ENCODE measurements at regions not wholly inside any gene's neighbourhood (a gene's known extent, or its start where the extent isn't known, plus 50 kb on each side); places are given as distances from the start of the nearest gene placed in this dataset.
A peak's percentile ranks its signal among the peaks of the same experiment; 100 is the strongest.

DNA sequence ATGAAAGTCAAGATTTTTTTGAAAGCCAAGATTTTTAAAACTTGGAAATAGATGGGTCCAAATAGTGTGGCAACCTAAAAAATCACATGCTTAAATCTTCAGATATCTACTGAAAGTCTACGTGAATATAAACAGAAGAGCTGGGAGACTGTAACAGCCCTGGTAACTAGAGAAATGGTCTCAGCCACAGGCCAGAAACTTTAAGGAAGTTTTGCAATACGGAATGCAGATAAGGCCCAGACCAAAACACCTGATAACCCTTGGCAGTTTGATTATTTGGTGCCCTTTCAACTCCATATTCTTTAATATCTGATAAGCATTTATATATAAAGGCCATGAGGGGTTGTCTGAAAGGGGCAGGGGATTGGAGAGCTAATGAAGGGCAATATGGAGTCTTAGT, 537.3 kb upstream of the TGFBR2 start:
- DNase-seq (ENCODE audit: low read depth), result no peak

DNA sequence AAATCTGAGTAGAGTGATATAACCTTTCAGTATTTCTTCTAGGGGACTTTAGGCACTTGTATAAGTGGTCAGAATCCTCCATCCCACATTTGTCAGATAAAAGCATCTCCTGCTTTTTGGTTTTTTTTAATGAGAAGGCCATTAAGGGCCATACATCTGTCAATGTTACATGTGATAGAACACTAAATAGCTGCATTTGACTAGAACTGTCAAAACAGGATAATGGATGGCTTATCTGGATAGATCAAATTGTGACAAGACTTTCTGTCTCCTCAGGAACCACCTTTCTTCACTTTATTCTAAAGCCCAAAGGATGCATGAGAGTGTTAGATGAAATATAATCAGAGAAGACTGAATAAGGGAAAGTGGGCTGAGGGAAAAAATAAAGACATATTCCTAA, 533.4 kb upstream of the TGFBR2 start:
- no peak for DNase-seq (ENCODE audit: low read depth)

DNA sequence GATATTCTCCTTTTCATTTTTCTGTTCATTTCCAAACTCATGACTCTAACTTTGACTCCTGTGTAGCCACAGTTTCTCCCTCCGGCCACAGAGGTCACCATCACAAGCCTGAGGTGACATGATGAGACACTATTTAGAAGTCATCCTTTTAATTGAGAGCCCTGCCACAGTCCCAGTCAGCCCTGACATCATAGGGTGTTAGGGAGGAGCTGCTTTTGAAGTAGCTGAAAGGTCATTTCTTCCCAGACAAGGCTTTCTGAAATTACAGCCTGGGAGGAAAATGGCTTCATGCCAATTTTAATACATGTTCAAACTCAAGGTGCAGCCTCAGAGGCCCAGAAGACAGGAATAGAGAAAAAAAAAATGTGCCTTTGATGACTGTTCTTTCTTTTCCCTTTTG, 532.8 kb upstream of the TGFBR2 start:
- DNase-seq (ENCODE audit: low read depth), result no peak

DNA sequence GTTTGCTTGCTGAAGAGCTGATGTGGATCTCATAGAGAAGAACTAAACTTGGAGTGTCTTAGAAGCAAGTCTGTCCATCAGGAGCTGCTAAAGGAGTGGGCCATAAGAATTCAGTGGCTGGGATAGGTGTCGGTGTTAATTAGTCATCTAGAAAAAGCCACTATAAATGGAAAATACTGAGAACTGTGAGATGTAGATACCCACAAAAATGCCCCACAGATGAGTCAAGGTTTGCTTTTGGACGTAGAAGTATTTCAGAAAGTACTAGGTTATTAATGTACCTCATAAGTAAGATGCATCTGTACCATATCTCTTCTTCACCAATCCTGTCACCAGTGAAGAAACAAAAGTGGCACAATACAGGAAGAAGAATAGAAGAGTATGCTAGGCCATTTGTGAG, 530.9 kb upstream of the TGFBR2 start:
- no peak for DNase-seq (ENCODE audit: low read depth)

DNA sequence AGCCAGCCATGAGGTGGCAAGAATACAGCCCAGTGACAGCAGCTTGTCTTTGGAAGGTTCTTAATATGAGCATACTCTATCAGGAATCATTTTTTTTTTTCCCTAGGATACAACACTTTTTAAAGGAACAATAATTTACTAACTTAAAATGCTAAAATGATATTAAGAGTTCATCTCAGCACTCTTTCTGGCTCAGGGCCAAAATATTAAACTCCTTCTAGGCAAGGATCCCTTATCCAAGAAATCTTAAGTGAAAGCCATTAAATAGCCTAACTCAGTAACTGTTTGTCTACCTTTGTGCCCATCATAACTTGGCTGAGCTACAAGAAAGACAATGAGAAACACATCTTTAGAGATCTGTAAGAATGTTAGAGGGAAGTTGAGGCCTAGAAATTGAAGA, 529.5 kb upstream of the TGFBR2 start:
- no peak for DNase-seq (ENCODE audit: low read depth)

DNA sequence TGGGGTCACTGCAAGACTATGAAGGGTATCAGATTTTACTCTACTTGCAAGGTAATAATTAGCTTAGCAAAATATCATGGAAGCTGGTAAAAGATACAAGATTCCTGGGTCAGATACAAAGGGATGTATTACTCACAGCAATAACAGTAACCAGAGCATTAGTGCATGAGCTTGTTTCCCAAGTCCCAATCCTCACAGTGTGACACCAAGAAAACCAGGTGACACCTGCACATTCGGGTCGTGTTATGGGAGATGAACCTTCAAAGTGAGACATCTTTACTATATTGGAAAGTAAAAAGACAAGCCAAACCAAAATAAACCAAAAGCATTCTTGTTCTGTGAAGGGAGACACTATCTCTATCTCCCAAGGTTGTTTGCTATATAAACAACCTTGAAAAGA, 528.7 kb upstream of the TGFBR2 start:
- DNase-seq (ENCODE audit: low read depth), result no peak

DNA sequence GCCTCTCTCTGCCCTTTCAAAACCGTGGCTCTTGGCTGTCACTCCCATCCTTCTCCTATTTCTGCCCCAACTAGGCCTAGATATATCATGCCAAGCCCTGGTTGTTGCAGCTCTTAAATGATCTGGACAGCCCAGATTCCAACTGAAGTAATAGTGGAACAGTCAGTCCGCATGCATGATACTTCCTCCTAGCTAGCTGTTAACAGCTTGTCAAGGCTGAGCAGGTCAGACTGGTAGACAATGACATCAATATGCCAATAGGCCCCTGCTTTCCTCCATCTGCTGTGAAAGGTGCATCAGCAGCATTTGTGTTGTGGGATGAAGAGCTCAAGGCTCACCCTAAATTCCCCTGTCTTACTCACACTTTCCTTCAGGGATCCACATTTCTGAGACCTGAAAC, 527.7 kb upstream of the TGFBR2 start:
- DNase-seq (ENCODE audit: low read depth), result no peak

DNA sequence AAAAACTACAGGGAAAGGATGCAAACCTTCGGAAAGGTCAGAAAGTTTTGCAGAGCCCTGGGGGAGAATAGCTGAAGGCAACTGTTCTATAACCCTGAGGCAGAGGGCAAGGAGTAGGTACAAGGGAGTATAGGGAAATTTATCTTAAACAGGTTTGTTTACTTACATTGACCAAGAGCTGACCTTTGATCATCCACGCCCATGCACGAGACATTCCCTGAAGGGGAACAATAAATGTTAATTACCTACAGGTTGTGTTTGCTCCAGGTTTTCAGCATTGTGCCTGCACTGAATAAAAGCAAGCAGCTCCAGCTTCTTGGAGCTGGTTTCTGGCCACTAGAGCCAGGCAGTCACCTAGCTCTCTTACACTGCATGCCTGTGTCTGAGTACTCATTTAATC, 524.5 kb upstream of the TGFBR2 start:
- DNase-seq (ENCODE audit: low read depth), result no peak

DNA sequence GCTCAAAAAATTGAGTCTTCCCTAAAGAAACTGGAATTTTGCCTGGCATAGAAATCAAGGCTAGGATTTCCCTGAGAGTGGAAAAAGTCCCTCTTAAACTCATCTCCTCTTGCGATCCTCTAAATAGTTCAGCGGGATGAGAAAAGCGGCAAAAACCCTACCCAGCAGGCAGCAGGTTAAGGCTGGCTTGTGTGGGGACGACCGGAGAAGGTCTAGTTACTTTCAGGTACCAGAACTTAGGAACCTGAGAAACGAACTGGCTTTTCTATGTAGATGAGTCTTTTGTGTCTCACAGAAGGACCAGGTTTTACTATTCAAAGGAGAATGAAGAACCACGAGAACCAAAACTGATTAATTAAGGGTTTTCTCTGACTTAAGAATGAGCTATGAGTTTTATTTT, 523.7 kb upstream of the TGFBR2 start:
- DNase-seq (ENCODE audit: low read depth), result no peak

DNA sequence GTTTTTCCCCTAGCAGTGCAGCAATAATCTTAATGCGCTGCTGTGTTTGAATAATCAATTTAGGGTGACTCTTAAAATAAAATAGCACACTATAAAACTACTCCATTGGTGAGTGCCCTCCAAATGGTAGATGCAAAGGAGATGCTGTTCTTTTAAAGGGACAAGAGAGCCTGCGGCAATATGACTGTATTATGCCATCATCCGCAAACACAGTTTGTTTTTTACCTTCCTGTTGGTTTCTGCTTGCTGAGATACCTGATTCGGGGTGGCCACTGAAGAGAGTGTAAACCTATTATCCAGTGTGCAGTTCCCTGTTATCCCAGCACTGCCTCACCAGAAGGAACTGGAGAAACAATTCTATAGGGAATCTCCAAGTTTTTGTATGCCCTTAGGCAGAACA, 523.1 kb upstream of the TGFBR2 start:
- no peak for DNase-seq (ENCODE audit: low read depth)

DNA sequence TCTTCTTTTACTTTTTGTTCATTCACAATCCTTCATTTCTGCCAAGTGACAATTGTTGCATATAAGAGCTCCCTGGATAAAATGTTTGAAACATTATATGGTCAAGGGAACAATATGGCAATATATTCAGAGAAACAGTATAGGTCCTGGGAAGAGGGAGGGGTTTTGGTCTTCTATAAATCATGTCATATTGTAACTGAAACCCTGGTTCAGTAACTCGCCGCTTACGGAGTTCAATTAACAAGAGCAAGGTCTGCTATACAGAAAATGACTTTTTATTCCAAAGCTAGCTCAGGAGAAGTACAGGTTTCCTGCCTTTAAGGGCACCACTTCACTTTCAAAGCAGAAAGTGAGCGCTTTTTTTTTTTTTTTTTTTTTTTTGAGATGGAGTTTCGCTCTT, 522.1 kb upstream of the TGFBR2 start:
- DNase-seq (ENCODE audit: low read depth), result no peak

DNA sequence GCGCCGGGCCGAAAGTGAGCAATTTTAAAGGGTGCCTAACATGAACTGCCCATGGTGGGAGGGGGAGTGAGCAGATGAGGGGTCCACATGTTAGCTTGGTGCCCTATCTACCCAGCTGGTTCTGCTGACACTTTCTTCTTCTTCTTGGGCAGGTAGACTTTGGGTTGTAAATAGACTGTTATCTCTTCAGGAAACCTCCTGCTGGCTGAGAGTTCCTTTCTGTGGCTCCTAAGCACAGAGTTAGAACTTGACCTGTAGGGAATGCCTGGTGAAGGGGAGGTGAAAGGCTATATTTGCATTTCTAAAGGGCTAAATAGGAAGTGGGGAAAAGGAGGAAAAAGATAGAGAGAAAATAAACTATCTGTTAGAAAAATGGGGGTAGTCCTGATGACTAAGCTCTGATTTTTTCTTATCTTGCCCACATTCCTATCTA, 521.4 kb upstream of the TGFBR2 start:
- no peak for DNase-seq (ENCODE audit: low read depth)

DNA sequence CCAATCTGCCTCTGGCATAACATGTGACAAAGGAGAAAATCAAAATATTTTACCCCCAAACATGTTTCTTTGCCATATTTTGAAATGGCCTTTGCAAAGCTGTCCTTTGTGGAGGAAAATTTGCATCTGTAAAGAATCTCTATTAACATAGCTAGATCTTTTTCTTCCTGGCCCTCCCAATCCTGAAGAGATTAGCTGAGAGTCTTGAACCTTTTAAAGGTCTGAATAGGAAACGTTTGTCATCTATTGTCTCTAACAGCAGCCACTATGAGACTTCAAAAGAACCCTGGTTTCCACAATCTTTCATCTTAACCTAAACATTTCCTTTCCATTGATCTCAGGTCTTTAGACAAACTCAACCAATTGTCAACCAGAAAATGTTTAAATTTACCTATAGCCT, 520.9 kb upstream of the TGFBR2 start:
- DNase-seq (ENCODE audit: low read depth), result no peak

DNA sequence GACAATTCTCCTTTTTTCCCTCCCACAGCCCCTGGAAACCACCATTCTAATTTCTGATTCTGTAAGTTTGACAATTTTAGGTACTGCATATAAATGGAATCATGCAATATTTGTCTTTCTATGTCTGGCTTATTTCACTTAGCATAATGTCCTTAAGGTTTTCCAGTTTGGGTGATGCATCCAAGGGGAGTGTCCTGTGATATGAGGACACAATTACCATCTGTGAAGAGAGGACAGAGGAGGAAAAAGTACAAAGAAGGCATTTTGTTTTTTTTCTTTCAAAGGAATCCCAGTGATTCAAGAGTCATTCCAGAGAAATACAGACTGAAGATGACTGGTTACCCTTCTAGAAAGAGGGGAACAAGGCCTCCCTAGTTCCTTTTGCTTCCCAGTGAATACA, 514.7 kb upstream of the TGFBR2 start:
- no peak for DNase-seq (ENCODE audit: low read depth)

DNA sequence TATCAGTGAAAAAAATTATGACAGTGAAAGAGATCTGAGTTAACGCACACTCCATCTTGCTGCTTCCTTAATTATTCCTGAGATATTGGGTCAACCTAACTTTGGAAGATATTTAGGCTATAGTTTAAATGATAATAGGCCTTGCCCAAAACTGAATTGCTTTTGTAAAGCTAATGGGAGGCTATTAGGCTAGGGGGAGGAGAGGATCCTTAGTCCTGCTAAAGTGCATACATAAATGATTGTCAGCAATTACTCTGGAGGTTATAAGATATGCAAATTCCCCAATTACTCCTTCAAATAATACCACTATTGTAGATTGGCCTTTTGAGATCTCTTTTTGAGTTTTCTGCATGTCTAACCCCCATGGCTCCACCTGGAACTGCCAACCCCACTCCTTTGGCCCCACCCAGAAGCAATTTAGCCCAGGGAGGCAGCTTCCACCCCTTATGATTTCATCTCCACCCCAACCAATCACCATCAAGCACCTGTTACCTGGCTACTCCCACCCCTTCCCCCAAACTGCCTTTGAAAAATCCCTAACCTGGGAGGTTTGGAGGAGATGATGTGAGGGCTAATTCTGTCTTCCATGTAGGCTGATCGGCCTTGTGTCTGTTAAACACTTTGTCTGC, 509.3 kb upstream of the TGFBR2 start:
- DNase-seq (ENCODE audit: low read depth), result no peak

DNA sequence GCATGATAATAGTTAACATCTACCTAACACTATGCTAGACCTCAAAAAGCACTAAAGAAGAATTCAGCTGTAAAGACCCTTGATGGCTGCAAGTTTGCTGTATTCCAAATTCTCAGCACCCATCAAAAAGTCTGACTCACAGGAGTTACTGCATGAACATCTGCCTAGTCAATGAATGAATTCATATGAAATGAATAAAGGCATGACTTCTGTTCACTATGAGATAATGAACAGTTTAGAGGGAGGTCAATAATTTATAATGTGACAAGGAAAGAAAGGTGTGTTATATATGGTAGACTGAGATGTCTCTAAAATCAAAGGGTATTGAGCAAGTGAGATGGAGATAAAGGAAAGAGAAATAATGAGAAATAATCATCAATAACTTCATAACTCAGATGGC, 508.2 kb upstream of the TGFBR2 start:
- DNase-seq (ENCODE audit: low read depth), result no peak

DNA sequence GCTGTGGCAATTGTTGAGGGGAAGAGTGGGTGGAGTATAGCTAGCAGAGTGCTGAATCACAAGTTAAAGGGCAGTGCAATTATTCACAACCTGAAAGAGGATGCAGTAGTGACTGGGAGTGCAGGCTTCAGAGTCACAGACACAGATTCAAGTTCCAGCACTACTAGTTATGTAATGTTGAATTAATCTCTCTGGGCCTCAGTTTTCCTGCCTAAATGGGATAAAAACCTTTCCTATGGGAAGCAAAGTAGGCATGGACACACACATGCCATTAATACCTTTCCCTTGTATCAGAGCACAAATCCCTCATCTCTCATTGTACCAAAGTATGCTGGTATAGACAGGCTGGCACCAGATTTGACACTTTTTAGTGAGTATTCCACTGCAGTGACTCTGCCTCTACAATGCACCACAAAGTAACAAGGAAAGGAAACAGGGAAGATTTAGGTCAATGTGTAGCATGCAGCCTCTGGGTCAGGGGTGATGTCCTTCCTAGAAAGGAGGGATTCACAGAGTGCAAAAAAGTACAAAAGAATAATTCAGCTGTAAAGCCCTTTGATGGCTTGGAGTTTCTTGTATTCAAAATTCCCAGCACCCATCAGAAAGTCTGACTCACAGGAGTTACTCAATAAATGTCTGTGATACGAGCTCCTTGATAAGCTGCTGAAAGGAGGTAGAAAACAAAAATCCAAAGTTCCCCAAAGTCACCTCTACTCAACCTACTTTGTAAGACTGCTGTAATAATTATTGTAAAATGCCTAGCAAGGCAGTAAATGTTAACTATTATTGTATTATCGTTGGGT, 507.5 kb upstream of the TGFBR2 start:
- DNase-seq (ENCODE audit: low read depth), result no peak

DNA sequence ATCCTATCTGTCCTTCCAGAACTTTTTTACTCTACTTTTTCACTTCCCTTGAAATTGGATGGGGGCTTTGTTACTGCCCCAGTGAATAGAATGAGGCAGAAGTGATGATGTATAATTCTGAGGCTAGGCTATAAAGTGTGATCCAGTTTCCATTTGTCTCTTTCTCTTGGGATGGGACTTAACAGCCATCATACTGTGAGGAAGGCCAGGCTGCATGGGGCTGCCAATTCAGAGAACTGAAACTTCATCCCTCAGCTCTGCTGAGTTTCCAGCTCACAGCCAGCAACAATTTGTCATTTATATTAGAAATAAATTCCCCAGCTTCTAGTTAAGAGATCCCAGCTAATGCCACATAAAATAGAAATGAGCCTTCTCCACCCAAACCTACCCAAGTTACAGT, 504.0 kb upstream of the TGFBR2 start:
- no peak for DNase-seq (ENCODE audit: low read depth)

DNA sequence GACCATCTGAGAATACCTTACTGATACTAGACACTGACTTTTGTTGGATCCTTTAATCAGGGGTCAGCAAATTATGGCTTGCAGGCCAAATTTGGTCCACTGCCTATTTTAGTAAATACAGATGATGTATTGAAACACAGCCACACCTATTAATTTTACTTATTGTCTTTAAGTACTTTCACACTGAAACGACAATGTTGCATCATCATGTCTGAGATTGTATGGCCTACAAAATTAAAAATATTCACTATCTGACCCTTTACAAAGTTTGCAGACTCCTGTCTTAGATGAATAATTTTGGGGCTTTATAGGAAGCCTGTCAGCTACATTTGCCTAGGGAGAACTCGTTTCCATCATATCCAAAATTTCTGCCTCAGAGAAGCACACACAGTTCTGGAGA, 503.2 kb upstream of the TGFBR2 start:
- DNase-seq (ENCODE audit: low read depth), result no peak

DNA sequence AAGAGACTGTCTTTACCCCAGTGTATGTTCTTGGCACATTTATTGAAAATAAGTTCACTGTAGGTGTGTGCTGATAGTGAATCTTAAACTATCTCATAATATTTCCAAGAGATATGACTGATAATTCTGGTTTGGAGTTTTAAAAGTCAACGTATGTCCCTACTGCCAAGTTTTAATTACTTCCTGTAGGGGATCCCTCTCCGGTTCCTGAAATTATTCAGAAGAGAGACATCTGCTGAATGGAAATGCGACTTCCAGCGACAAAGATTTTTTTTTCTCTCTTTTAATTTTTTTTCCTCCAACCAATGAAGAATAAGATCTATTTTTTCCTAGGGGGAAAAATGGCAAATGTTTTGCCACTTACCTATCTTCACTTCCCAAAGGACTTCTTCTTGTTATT, 498.9 kb upstream of the TGFBR2 start:
- no peak for DNase-seq (ENCODE audit: low read depth)

DNA sequence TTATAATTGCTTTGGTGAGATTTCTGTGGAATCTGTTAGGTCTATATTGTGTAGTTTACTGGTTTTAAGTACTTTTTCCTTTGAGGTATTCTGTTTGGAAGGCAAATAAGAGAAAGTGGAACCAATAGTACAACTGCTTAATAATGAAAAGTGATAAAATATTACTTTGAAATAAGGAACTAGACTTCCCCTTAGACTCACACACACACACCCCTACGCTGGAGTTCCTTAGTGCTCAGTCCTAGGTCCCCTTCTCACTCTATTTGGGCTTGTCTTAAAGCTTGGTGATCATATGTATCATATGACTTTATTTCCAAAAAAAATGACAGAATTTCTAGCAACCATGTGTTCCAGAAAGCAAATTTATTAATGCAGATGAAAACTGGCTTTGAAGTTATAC, 494.0 kb upstream of the TGFBR2 start:
- no peak for DNase-seq (ENCODE audit: low read depth)

DNA sequence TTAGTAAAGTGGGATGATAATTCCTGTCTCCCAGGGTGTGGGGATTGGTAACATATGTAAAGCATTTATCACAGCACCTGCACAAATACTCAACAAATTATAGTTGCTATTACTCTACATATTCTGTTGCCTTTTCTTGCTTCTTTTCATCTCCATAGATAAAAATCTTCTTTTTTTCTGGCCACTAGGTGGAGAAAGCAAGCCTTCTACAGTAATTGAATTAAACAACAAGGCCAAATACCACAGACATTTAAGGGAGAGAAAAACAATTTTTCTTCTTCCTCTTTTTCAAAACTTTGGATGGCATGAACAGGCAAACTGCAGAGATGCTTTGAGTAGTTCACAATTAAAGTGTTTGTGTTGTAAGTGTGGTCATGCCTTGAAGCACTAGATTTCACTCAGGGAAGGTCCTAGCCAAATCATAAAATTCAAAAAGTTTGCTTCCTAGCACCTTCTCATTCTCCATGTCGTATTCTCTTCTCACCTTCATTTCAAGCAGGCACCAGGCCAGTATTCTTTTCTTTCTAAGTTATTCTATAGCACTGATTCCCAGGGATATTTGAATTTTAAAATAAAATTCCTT, 493.4 kb upstream of the TGFBR2 start:
- DNase-seq (ENCODE audit: low read depth), result peak; percentile 4

DNA sequence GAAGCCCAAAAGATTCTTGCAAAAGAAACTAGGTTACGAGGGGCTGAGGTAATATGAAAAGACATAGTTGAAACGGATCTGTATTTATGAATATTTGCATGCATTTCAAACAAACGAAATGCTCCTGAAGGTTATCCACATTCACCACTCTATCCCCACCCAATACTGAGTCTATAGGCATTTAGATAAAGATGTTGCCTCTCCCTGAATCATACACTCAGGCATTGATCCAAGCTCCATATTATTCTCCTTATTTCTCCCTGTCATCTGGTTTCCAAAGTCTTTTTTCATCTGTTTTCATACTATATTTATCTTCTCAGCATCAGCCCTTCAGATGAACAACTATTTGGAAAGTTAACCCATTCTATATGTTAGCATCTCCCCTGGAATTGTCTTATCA, 492.5 kb upstream of the TGFBR2 start:
- no peak for DNase-seq (ENCODE audit: low read depth)

DNA sequence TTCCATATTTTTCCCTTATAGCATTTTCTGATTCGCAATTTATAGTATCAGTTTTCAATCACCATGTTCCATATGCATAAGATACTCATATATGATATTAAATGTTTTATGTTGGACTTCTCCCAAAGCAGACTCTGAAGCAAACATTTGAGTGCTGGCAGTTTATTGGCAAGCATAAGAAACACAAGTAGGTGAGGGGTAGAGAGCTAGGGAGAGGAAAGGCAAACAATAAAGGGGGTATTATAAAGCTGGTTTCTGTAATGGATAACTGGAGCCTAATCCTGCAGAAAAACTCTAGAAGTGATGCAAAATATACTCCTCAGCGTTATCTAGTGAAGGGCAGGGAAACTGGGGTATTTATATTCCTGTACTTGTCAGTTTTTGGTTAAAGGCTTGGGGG, 491.5 kb upstream of the TGFBR2 start:
- no peak for DNase-seq (ENCODE audit: low read depth)

All from CMK (cell line).